Testis (tissue), 2 donors: ENCODE measurements at regions not wholly inside any gene's neighbourhood (a gene's known extent, or its start where the extent isn't known, plus 50 kb on each side); places are given as distances from the start of the nearest gene placed in this dataset.

ENCODE experiments used
- DNase-seq: peaks from one replicate; pipeline ENCODE4 v3.0.0-alpha.2; 2019
- H3K27ac ChIP-seq, 2 donors: fragments of 200-600 bp; sonication (generic); one replicate each; pipeline ENCODE4 v1.5.1; 2019
- H3K27me3 ChIP-seq: fragments of 200-600 bp; sonication (generic); one replicate; pipeline ENCODE4 v1.5.1; 2019
- H3K36me3 ChIP-seq: fragments of 200-600 bp; sonication (generic); one replicate; pipeline ENCODE4 v1.5.1; 2017; ENCODE audit warnings: low read depth; ENCODE audit errors: missing control alignments
- H3K4me1 ChIP-seq: fragments of 200-600 bp; sonication (generic); one replicate; pipeline ENCODE4 v1.5.1; 2019
- H3K4me3 ChIP-seq, 2 donors: fragments of 200-600 bp; sonication (generic); one replicate each; pipeline ENCODE4 v1.5.1; 2017 to 2019
- H3K9me3 ChIP-seq: fragments of 200-600 bp; sonication (generic); one replicate; pipeline ENCODE4 v1.5.1; 2017
- POLR2A ChIP-seq: fragments of 450-650 bp; IDR thresholded peaks from one replicate; pipeline ENCODE4 v1.6.1; 2017; ENCODE audit warnings: antibody characterized with exemption, mild to moderate bottlenecking, moderate library complexity
- WGBS, 2 donors: methylation state at CpG; one replicate each; pipeline ENCODE4 v1.1.5; 2018; 5-methylcytosine and 5-hydroxymethylcytosine counted together
- intact Hi-C: fragments of 100-400 bp; cut with DNase I; formaldehyde crosslinking; loops from one replicate; pipeline ENCODE4 v1.15.1; 2023; ENCODE audit warnings: low total_unique reads
- TF ChIP-seq, protein P1 (sequence below), 3 experiments: fragments of 450-650 bp in 2 of 3; fragments of 200-600 bp in 1 of 3; sonication (generic) in 1 of 3; IDR thresholded peaks; one replicate each; pipeline ENCODE4 v1.5.1; 2016 to 2019; ENCODE audit warnings: antibody characterized with exemption in 3 of 3, mild to moderate bottlenecking in 2 of 3, moderate library complexity in 1 of 3

DNA sequence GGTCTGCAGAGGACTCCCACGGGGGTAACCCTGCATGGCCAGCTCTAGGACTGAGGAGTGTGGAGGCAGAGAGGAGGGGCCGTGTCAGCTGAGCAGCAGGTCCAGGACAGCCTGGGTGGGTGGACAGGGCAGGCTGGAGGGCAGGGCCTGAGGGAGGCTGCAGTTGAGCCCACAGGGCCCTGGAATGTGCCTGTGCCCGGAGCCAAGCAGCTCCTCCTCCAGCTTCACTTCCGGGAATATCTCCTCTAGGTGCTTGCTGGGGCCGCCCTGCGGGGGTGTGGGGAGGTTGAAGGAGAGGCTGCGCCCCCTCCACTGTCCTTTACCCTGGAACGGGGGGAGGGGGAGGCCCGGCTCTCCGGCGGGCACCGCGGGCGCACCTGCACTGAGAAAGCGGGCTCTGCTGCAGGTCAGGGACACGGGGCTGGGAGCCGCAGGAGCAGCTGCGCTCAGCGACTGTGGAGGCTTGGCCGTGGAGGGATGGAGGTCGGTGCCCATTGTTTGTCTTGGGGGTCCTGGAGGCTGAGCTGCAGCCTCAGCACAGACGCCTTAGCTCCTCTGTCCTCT lies 1293.2 kb downstream of the BRD1 start:
- intact Hi-C loops, result no loop called here
- H3K4me3 ChIP-seq, result no peak overlapping the region
- no peaks in the 10 kb centered on the region for H3K27me3 ChIP-seq
- 45 to 58% methylated on average over 7 to 22 of the region's 22 CpGs for WGBS, 2 donors
- no peaks in the 10 kb centered on the region for H3K36me3 ChIP-seq
- peaks cover 7% of the 10 kb centered on the region for H3K4me1 ChIP-seq
- no peak overlapping the region for H3K27ac ChIP-seq
- TF ChIP-seq, protein P1, sequence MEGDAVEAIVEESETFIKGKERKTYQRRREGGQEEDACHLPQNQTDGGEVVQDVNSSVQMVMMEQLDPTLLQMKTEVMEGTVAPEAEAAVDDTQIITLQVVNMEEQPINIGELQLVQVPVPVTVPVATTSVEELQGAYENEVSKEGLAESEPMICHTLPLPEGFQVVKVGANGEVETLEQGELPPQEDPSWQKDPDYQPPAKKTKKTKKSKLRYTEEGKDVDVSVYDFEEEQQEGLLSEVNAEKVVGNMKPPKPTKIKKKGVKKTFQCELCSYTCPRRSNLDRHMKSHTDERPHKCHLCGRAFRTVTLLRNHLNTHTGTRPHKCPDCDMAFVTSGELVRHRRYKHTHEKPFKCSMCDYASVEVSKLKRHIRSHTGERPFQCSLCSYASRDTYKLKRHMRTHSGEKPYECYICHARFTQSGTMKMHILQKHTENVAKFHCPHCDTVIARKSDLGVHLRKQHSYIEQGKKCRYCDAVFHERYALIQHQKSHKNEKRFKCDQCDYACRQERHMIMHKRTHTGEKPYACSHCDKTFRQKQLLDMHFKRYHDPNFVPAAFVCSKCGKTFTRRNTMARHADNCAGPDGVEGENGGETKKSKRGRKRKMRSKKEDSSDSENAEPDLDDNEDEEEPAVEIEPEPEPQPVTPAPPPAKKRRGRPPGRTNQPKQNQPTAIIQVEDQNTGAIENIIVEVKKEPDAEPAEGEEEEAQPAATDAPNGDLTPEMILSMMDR (IDR thresholded peaks at IDR 0.05), result no peak
- TF ChIP-seq POLR2A, result no peak
- no peaks in the 10 kb centered on the region for H3K9me3 ChIP-seq
- no peak for DNase-seq

DNA sequence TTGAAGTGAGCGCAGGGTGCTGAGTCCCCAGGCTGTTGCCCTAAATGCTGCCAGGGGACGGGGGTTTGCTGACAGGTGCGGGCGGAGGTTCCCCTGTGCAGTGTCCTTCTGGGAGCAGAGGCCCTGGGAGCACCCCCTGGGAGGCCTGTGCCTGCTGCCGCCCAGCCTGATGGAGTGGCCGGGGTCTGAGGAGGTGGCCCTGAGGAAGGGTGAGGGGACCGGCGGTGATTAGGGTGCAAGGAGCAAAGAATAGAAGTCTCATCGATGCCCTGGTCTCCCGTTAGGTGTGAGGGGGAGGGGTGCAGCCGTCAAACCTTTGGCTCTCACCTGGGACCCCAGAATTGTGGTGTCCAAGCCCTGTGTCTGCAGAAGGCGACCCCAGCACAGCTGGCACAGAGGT lies 1294.7 kb downstream of the BRD1 start:
- no peaks in the 10 kb centered on the region for H3K27me3 ChIP-seq
- peaks cover 7% of the 10 kb centered on the region for H3K4me1 ChIP-seq
- H3K4me3 ChIP-seq, result no peak overlapping the region
- 87 to 94% methylated on average over 11 to 12 of the region's 12 CpGs for WGBS, 2 donors
- no peak overlapping the region for H3K27ac ChIP-seq
- no peaks in the 10 kb centered on the region for H3K9me3 ChIP-seq
- intact Hi-C loops, result no loop called here
- no peaks in the 10 kb centered on the region for H3K36me3 ChIP-seq
- no peak for DNase-seq
- TF ChIP-seq, protein P1 (IDR thresholded peaks at IDR 0.05), result no peak
- no peak for TF ChIP-seq POLR2A

- Histone ChIP-seq H3K27ac (no peak overlapping the region), H3K4me3 (no peak overlapping the region), H3K4me1 (peaks cover 7% of the 10 kb centered on the region), H3K9me3 (no peaks in the 10 kb centered on the region), H3K27me3 (no peaks in the 10 kb centered on the region), H3K36me3 (no peaks in the 10 kb centered on the region)
- DNase-seq, result no peak
- intact Hi-C loops, result no loop called here
- no peak for TF ChIP-seq POLR2A
- TF ChIP-seq, protein P1 (IDR thresholded peaks at IDR 0.05), result no peak
- WGBS, 2 donors, result 69 to 81% methylated on average over 18 to 20 of the region's 20 CpGs
Observed at GRCh38 chr22:48531761-48532435, 1295.8 kb downstream of the BRD1 start.

DNA sequence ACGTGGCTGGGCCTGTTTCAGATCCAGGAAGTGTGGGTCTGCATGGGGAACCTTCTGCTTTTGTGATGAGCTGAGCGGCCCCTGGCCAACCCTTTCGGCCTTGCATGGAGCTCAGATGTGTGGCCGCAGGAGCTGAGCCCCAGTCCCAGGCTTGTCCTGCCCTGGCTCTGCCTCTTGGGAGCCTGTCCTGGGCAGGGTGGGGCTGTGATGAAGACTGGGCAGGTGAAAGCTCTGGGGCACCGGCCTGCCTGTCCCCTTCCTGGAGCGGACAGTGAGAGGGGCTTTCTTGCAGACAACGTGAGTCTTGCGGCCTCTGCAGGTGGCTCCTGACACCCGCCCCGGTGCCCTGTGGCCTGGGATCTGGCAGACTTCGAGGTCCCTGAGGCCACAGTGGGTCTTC lies 1296.6 kb downstream of the BRD1 start:
- Histone ChIP-seq H3K9me3 (no peaks in the 10 kb centered on the region), H3K27me3 (no peaks in the 10 kb centered on the region), H3K4me3 (no peak overlapping the region), H3K27ac (no peak overlapping the region), H3K36me3 (no peaks in the 10 kb centered on the region), H3K4me1 (no peaks in the 10 kb centered on the region)
- WGBS, 2 donors, result 92% methylated on average over 11 of the region's 11 CpGs; no CpG with 5 or more reads in 1 of the 2 donors
- intact Hi-C loops, result no loop called here
- no peak for TF ChIP-seq POLR2A
- TF ChIP-seq, protein P1 (IDR thresholded peaks at IDR 0.05), result no peak
- DNase-seq, result no peak

GRCh38 chr22:48530666-48531065 lies 1297.0 kb downstream of the BRD1 start:
- 89 to 90% methylated on average over 6 to 10 of the region's 10 CpGs for WGBS, 2 donors
- Histone ChIP-seq H3K27ac (no peak overlapping the region), H3K4me3 (no peak overlapping the region), H3K9me3 (no peaks in the 10 kb centered on the region), H3K4me1 (no peaks in the 10 kb centered on the region), H3K36me3 (no peaks in the 10 kb centered on the region), H3K27me3 (no peaks in the 10 kb centered on the region)
- TF ChIP-seq, protein P1 (IDR thresholded peaks at IDR 0.05), result no peak
- TF ChIP-seq POLR2A, result no peak
- intact Hi-C loops, result no loop called here
- DNase-seq, result no peak
